GM23338 (cell line): ENCODE measurements at regions not wholly inside any gene's neighbourhood (a gene's known extent, or its start where the extent isn't known, plus 50 kb on each side); places are given as distances from the start of the nearest gene placed in this dataset. TPM values are rescaled to one million over a fixed set of nuclear protein-coding genes. Genes with fewer than 3 reads are reported as not detected.

Experiments
- small RNA-seq: library from RNA; depleted of rRNA; stranded (forward); fragments of <200 nt; gene quantifications from one replicate; pipeline ENCODE3, GENCODE V24; 2014; ENCODE audit warnings: low replicate concordance

Small RNAs in the stretch of these regions (small RNA-seq; reads per million reads assigned to genes)
- gene HSPE1P24, result not detected
